NB4 (cell line): ENCODE measurements at regions not wholly inside any gene's neighbourhood (a gene's known extent, or its start where the extent isn't known, plus 50 kb on each side); places are given as distances from the start of the nearest gene placed in this dataset.

Experiments used
- MYC ChIP-seq: IDR thresholded peaks from 2 replicates; pipeline ENCODE4 v1.6.1; 2011; ENCODE audit warnings: low read depth, low read length
- TF ChIP-seq, protein P1 (sequence below): IDR thresholded peaks from one replicate; pipeline ENCODE4 v1.5.1; 2012; ENCODE audit warnings: low read depth, low read length

- TF ChIP-seq, protein P1, sequence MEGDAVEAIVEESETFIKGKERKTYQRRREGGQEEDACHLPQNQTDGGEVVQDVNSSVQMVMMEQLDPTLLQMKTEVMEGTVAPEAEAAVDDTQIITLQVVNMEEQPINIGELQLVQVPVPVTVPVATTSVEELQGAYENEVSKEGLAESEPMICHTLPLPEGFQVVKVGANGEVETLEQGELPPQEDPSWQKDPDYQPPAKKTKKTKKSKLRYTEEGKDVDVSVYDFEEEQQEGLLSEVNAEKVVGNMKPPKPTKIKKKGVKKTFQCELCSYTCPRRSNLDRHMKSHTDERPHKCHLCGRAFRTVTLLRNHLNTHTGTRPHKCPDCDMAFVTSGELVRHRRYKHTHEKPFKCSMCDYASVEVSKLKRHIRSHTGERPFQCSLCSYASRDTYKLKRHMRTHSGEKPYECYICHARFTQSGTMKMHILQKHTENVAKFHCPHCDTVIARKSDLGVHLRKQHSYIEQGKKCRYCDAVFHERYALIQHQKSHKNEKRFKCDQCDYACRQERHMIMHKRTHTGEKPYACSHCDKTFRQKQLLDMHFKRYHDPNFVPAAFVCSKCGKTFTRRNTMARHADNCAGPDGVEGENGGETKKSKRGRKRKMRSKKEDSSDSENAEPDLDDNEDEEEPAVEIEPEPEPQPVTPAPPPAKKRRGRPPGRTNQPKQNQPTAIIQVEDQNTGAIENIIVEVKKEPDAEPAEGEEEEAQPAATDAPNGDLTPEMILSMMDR, result no peak
- TF ChIP-seq MYC, result no peak
Observed at GRCh38 chr5:133884569-133885311, 83.7 kb downstream of the C5orf15 start.
